ENCODE measurements at regions not wholly inside any gene's neighbourhood (a gene's known extent, or its start where the extent isn't known, plus 50 kb on each side); places are given as distances from the start of the nearest gene placed in this dataset.
"Not testable (repeated sequence)": the region's sequence is repeated elsewhere in the genome, so short reads cannot be mapped to it uniquely, and the experiment has no call there.

DNA sequence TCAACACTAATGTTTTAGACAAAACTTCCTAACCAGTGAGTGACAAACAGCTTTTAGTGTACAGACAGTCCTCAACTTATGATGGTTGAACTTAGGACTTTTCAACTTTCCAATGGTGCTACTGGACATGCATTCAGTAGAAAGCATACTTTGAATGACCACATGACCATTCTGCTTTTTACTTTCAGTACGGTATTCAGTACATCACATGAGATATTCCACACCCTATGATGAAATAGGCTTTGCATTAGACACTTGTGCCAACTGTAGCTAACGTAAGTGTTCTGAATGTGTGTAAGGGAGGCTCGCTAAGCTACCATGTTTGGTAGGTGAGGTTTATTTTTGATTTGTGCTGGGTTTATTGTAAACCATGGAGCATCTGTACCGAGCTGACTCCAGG is 113.7 kb downstream of the WNT7A start:
- no peak for DNase-seq (ENCODE audit: low read depth)

DNA sequence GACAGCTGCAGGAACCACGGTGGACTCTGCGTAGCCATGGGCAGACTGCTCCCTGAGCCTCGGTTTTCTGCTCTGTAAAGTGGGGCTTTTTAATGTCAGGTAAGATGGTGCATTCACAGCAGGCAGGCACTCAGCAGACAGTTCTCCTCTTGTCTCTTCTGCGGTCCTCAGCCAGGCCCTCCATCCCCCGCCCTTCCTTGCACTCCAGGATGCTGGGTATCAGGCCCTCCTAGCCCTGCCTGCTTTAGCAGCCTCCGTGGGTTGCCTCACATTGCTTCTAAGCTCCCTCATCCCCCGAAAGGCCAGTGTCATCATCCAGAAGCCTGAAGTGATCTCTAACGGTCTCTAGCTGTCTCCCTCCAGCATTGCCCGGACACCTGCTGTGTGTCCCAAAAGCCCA is 115.7 kb downstream of the WNT7A start:
- no peak for DNase-seq (ENCODE audit: low read depth)

DNA sequence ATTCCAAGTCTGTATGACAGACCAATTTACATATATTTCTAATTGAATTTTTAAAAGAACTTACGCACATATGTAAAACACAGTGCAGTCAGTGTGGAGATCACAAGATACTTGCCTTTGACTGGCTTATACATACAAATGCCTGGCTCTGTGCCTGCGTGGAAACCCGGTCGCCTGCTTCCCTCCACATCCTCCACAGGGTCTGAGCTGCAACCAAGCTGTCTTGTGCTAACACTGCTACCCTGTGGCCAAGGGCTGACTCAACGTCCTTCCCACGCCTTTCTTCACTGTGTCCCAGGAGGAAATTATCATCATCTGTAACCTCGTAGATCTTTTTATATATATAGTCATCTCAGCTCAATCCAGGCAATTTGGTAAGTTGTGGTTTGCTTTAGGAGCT is 117.0 kb downstream of the WNT7A start:
- no peak for DNase-seq (ENCODE audit: low read depth)

DNA sequence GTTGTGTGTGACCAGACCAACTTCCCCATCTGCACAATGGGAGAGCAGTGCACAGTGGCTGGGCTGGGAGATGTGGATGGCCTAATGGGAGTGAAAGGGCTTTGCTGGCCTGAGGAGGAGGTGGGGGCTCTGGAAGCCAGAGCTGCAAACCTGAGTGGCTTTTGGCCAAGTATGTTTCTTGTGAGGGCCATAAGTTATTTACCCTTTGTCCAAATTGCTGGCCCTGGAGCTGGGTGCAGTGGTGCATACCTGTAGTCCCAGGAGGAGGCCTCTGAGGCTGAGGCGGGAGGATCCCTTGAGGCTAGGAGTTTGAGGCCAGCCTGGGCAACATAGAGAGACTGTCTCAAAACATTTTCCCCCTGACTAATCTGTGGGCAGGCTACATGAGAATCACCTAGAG is 129.1 kb downstream of the WNT7A start:
- no peak for DNase-seq (ENCODE audit: low read depth)

DNA sequence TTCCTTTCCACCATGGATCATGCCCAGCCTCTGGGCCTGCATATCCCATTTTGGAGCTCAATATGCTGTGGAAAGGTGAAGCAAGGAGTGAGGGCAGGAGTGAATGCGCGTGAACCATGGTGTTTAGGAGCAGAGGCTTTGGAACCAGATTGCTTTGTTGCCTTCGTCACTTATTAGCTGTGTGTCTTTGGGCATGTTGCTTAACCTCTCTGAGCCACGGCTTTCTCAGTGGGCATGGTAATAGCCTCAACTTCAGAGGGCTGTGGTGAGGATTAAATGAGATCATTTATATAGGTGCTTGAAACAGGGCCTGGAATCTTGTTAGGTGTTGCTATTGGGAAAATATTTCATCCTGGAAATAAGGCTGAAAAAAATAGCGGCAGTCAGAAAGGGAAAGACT is 129.7 kb downstream of the WNT7A start:
- DNase-seq (ENCODE audit: low read depth), result no peak

DNA sequence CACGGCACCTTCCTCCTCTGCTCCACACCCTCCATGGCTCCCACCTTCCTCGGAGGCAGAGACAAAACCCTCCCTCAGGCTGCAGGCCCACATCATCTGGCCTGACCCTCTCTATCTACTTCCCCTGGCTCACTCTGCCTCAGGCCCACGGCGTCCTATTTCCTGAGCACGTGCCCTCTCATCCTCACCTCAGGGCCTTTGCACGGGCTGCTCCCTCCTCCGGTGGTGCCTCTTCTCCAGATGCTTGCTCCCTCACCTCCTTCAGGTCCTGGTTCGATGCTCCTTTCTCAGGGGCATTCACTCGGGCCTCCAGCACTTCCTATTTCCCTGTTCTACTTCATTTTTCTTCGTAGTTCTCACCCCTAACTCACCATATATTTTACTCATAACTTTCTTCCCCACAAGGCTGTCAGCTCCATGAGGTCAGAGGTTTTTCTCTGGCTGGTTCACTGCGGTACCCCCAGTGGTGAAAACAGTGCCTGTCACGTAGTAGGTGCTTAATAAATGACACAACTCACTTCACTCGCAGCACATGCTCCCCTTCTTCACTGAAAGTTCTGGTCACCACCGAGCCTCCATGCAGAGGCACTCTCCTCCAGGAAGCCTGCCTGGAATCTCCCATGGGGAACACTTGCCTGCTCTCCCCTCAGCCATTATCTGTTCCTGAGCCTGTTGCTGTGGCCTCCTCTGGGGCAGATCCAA is 130.7 kb downstream of the WNT7A start:
- DNase-seq (ENCODE audit: low read depth), result no peak

DNA sequence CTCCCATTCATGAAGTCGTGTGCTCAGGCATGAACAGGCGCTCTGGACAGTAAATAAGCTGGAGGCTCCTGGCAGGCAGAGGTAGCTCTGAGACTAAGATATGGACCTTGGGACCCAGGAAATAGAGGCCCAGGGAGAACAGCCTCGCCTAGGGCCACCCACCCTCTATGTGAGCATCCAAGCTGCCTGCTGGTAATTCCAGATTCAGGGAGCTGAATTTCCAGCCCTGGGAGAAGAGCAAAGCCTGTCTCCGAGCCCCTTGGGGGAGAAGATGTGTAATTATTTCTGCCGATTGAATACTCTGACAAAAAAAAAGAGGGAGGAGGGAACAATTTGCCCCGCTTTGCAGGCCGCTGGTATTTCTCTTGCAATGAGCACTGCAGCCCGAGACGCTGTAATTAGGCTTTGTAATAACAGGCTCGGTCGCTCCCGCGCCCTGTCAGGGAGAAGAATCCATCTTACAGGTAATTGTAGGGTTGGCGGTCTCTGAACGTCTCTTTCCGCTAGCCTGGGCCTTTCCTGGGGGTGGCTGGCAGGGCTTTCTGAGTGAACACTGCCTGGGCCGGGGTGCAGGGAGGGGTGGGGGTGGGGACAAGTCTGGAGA is 131.5 kb downstream of the WNT7A start:
- DNase-seq (ENCODE audit: low read depth), result no peak

DNA sequence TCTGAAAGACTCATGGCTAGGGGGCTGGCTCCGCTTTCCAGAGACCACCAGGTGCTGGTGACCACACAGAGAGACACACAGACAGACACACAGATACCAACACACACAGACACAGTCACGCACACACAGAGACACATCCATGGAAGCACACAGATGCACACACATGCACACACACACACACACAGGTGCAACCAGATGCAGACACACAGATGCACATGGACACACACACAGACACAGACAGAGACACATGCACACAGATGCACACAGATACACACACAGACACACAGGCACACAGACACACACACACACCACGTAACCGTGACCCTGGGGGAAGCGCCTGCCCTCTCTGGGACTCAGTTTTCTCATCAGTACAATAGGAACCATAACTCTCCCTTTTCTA is 132.2 kb downstream of the WNT7A start:
- DNase-seq (ENCODE audit: low read depth), result no peak

DNA sequence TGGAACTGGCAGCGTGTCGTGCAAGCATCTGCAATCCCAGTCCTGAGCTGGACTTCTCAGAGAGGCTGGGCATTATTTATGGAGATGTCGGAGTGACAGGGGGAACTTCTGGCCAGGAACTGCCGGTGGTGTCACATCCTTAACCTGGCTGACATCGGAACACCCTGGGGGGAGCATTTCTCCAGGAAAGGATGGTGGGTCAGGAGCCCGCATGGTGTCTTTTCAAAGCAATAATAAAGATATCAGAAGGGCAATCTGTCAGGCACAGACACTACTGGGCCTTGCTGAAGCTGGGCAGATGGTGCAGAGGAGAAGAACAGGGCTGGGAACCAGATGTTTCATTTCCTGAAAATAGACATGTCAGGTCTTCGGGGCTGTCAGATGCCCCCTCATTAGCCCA is 133.5 kb downstream of the WNT7A start:
- no peak for DNase-seq (ENCODE audit: low read depth)

DNA sequence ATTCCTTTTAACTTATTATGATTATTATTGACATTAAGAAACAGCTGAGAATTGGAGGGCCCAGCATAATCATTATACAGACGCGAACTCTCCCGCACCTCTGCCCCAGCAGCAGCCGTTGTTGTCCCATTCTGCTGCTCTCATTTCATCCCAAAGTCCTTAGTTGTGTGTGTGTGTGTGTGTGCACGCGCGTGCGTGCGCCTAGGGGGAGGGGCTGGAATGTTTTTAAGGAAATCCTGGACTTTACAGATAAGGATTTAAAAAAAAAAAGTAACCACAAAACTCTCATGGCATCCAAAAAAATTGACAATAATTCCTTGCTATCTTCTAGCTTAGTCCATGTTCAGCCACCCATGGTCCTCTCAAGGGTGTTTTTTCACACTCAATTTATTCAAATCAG is 134.2 kb downstream of the WNT7A start:
- no peak for DNase-seq (ENCODE audit: low read depth)

DNA sequence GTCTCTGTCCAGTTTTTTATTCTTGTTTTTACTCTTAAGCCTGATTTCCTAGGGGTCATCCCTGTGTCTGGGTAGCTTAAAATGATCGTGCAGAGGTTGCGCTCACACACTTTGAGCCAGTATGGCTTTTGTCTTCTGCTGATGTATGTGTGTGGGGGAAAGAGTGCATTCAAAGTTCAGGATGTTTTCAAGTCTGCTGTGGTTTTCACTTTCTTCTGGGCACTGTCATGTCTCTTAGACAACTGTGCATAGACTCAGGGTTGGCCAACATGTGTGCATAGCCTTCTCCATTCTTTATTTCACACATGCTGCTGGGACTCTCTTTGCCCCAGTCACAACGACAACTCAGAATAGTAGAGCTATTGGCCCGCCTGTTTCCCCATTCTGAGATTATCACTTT is 139.1 kb downstream of the WNT7A start:
- no peak for DNase-seq (ENCODE audit: low read depth)

DNA sequence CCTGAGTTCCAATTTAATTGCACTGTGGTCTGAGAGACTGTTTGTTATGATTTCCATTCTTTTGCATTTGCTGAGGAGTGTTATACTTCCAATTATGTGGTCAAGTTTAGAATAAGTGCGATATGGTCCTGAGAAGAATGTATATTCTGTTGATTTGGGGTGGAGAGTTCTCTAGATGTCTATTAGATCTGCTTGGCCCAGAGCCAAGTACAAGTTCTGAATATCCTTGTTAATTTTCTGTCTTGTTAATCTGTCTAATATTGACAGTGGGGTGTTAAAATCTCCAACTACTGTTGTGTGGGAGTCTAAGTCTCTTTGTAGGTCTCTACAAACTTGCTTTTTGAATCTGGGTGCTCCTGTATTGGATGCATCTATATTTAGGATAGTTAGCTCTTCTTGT is 146.1 kb downstream of the WNT7A start:
- DNase-seq (ENCODE audit: low read depth), result not testable (repeated sequence)

DNA sequence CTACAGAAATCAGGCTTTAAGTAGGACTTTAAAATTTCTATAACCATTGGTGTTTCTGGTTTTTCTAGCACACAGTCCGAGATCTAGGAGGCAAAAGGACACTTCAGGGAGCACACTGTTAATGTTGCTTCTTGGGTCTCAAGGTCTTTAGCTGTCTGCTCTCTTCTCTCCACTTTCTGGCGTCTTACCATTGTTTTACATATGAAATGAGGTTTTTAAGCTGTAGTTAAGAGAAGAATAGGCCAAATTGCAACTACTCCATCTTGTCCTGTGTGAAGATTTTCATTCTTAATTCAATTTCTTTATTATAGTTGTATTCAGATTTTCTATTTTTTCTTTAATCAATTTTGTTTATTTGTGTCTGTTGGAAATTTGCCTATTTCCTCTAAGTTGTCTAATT is 151.4 kb downstream of the WNT7A start:
- no peak for DNase-seq (ENCODE audit: low read depth)

DNA sequence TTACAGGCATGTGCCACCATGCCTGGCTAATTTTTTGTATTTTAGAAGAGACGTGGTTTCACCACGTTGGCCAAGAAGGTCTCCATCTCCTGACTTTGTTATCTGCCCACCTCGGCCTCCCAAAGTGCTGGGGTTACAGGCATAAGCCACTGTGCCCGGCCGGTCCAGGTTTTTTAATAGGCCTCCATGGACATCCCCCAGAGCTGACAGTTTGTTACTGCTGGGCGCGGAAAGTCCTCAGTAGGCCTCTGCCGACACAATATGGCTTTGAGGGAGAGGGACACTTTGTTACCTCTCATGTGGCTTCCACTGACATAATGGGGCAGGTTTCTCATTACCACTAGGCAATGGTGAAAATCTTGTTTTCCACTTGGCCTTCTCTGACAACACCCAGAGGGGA is 152.0 kb downstream of the WNT7A start:
- DNase-seq (ENCODE audit: low read depth), result no peak

DNA sequence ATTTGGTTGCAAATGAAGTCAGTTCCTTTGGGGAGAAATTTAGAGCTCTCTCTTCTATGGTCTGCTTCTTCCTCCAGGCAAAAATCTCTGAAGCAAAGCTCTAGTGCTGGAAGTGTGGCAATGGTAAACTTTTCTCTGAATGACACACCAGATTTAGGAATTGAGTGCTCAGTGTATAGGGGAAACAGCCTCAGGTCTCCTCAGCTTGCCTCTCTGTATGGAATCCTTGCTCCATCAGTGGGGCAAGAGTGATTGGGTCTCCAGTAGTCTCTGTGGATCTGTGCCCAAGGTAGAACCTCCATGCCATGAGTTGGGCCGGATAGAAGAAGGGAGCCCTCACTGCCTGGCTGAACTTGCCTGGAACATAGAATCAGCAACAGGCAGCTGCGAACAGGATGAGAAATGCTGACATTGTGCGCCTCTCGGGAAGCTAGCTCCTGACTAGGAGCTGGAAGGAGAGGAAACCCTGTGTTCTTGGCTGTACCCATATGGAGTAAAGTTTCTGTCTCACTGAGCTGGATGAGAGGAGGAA is 156.1 kb downstream of the WNT7A start:
- no peak for DNase-seq (ENCODE audit: low read depth)

DNA sequence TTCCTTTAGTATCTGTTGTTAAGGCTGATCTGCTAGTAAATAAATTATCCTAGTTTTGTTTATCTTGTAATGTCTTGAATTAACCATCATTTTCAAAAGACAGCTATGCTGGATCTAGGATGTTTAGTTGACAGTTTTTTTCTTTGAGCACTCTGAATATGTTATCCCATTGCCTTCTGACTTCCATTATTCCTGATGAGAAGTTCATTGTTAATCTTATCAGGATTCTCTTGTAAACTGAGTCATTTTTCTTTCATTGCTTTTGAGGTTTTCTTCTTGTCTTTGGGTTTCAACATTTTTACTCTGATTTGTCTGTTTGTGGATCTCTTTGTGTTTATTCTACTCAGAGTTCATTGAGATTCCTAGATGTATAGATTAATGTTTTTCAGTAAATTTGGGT is 157.7 kb downstream of the WNT7A start:
- no peak for DNase-seq (ENCODE audit: low read depth)

DNA sequence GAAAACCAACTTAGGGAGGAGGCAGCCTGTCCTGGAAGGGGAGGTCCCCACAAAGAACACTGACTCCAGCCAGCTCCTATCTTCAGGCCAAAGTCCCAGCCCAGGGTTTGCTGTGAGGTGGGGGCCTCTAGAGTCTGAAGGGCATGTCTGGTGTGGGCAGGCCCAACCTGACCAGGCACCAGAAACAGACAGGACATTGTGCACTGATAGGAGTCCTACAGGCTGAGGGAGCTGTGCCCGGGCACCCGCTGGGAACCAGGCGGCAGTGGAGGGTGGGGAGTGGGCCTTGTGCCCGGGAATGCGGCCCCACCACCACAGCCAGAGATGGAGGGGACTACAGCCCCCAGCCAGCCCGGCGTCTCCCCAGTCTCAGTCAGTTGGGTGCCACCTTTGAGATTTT is 161.4 kb downstream of the WNT7A start:
- DNase-seq (ENCODE audit: low read depth), result no peak

DNA sequence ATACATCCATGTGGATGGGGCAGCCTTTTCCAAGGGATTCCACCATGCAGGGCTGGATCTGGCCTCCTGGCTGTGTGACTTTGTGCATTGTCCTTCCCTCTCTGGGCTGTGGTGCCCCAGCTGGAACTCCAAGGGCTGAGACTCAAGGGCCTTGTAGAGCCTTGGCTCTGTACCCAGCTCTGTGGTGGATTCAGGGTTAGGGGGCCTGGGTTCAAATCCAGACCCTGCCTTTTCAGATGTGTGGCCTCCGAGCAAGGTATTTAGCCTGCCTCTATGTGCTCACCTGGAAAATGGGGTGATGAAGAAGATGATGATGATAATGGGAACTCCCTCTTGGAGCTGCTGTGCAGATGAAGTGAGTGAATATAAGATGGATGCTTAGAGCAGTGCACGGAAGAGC is 161.9 kb downstream of the WNT7A start:
- DNase-seq (ENCODE audit: low read depth), result no peak

DNA sequence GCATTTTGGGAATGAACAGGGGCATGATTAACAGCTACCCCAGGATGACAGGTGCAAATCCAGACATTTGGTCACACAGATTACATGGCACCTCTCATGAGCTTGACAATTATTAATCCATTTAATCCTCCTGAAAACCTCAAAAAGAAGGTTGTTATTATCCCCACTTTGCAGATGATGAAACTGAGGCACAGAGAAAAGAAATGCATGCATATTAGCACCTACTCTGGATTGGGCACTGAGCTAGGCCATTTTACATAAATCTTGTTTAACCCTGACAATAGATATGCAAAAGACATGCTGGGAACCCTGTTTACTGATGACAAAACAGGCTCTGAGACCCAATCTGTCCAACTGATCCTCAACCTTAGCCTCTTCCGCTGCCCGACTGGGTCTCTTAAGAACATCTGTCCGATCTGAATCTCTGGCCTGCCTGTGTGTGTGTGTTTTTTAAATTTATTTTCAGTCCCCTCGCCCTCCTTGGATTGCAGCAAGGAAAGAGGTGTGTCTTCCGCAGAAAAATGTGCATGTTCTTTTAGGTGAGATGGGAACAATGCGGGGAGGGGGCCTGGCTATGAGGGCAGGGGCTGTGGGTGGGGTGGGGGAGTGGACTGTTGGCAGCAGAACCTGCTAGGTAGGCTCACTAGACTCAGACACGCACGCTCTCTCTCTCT is 162.5 kb downstream of the WNT7A start:
- DNase-seq (ENCODE audit: low read depth), result no peak

DNA sequence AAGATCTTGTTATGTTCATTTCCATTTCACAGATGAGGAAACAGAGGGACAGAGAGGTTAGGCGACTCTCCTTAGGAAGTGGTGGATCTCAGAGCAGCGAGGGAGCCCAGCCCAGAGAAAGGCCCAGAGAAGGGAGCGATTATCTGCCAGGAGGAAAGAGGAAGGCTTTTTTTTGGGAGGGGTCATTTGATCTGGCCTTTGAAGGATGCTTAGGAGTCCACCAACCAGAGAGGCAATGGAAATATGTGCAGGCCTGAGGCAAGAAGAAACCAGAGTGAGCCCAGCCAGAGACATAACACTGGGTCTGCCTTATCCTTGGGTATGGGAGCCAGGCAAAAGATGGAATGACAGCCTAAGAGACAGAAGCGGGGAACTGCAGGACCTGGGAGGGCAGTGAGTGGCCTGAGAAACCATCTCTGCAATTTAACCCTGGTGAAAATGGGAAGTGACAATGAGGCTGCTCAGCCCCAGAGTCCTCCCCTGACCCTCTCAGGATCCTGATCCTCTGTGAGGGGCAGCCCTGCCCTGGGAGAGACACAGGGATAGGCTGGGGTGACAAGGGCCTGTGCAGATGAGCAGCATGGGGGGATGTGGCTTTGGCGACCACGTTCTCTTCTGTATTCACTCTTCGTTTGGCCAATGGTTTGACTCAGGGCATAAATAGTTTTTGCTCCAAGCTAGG is 163.2 kb downstream of the WNT7A start:
- no peak for DNase-seq (ENCODE audit: low read depth)

DNA sequence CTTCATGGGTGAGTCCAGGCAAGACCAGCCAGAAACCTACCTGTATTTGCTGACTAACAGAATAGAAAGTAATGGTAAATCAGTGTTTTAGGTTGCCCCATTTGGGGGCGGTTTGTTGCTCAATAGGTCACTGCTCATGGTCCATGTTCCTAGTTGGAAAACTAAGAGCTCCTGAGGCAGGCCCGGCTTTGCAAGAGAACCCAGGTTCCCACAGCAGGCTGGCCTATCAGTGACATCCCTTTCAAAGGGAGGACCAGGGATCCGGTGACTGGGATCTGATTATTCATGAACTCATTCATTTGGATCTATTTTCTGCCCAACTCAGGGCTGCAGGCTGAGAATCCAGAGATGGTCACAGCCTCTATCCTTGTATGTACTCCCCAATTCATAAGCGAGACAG is 163.9 kb downstream of the WNT7A start:
- no peak for DNase-seq (ENCODE audit: low read depth)

Data from myocyte (in vitro differentiated cells).